ENCODE measurements at regions not wholly inside any gene's neighbourhood (a gene's known extent, or its start where the extent isn't known, plus 50 kb on each side); places are given as distances from the start of the nearest gene placed in this dataset.

DNA sequence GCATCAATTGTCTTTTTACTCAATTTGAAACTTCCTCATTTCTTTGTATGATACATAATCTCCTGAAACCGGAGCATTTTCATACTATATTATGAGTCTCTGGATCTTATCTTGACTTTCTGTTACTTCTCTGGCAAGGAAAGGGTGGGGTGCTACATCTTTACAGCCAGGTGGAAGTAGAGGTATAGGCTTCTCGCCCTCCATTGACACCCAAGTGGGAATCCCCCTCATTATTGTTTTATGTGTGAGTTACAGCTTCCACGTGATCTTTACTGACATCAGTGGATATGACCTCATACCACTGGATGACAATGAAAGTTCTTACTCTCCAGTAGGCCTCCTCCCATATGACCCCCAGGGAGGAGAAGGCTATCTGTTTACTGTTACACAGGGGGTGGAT is 262.1 kb upstream of the DACH1 start:
- TF ChIP-seq FOXK2 (IDR thresholded peaks at IDR 0.05), result no peak
- no peak for TF ChIP-seq HDGF (IDR thresholded peaks at IDR 0.05; ENCODE audit: borderline replicate concordance)
- no peak for TF ChIP-seq FOXM1 (IDR thresholded peaks at IDR 0.05; ENCODE audit: borderline replicate concordance)
- no peak for TF ChIP-seq SP1 (IDR thresholded peaks at IDR 0.05)
- TF ChIP-seq NFRKB (IDR thresholded peaks at IDR 0.05), result no peak
- TF ChIP-seq LEF1 (IDR thresholded peaks at IDR 0.05; ENCODE audit: borderline replicate concordance), result no peak
- no peak for TF ChIP-seq CTBP1 (IDR thresholded peaks at IDR 0.05; ENCODE audit: borderline replicate concordance)
- TF ChIP-seq SUZ12 (IDR thresholded peaks at IDR 0.05), result no peak
- TF ChIP-seq FOXA1 (IDR thresholded peaks at IDR 0.05), result no peak
- no peak for TF ChIP-seq ELF4 (IDR thresholded peaks at IDR 0.05)
- TF ChIP-seq ZNF384 (IDR thresholded peaks at IDR 0.05), result no peak
